ENCODE measurements at regions not wholly inside any gene's neighbourhood (a gene's known extent, or its start where the extent isn't known, plus 50 kb on each side); places are given as distances from the start of the nearest gene placed in this dataset.
"Not testable (repeated sequence)": the region's sequence is repeated elsewhere in the genome, so short reads cannot be mapped to it uniquely, and the experiment has no call there.

DNA sequence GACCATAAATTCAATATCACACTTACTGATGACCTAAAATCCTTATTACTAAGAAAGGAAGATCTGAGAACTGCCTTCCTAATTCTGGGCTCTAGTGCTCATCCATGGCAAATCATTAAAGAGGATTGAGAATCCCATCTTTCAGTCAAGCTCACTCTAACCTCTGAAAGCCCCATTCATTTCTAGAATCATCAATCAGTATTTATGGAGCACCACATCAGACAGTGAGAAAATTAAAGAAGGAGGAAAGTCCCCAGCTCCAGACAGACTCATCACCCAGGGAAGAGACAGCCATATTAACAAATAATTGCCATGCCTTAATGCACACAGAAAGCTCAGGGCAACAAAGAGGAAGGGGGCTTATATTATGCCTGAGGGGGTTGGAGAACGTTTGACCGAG is 256.1 kb upstream of the SOX9 start:
- no peak for DNase-seq (ENCODE audit: low spot score)

DNA sequence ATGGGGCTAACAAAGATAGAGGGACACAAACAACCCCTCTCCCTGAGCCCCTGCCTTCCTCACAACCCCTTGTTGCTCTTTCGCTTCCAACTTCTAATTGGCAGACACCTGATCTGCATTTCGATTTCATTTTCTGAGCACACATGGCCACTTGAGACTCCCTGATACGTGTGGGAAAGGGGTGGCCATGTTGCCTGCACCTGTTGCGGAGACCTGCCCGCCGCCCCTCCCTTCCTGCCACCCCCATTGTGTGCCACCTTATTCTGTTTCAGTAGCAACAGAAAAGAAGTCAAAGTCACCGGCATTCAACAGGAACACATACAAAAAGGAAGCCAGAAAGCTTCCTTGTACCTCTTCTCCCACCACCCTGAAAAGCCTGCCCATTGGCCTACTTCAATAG is 254.7 kb upstream of the SOX9 start:
- no peak for DNase-seq (ENCODE audit: low spot score)

DNA sequence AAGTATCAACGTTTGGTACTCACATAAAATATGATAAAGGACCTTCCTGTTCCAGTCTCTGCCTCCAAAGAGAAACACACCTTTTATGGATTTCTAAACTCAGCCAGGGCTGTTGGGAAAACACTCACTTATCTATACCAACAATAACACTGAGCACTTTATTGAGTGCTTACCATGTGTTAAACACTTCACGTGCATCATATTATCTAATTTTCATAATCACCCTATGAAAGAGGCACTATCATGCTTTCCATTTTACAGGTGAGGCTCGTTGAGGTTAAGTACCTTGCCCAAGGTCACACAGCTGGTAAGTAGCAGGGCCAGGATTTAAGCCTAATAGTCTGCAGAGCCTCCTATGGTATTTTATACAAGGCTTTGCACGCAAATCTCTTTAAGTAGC is 251.5 kb upstream of the SOX9 start:
- DNase-seq (ENCODE audit: low spot score): no peak

DNA sequence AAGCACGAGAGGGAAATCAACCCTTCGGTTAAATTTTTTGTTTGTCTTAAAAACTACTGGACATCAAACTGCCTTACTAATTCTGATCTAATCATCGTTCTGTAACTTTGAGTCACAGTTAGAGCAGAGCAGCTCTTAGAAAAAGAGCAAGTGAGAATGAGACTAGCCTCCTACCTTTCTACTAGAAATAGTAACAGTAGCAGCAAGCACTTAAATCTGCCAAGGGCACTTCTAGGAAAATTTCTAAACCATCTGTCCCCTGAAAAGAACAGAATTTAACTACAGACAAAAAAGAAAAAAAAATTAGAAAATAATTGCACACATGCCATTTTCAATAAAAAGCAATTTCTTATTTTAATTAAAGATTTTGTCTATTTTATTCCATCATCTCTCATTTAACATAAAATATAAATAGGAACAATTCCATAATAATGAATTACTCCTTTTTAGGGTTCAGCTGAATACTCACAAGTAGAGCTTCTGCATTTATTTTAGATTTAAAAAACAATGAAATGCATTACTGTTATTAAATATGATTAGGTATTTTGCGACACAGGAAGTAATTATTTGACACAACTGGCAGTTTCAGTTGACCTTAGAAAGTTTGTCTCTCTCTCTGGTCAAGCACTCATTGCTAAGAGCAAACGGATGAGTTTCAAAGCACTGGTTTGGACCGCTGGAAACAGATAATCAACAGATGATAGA is 250.8 kb upstream of the SOX9 start:
- DNase-seq (ENCODE audit: low spot score): no peak

DNA sequence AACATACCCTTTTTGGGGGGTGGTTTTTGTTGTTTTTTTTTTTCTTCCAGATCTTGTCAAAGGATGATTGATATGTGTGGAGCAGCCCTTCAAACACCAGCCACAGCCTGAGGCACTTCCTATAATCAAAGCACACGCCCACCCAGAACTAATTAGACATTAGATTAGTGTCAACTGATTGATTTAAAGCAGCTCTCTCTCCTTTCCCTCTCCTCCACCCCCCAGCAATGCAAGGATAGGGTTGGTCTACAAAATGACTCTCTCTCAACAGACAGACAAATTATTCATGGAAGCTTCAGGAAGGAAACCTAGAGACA is 250.3 kb upstream of the SOX9 start:
- no peak for DNase-seq (ENCODE audit: low spot score)

DNA sequence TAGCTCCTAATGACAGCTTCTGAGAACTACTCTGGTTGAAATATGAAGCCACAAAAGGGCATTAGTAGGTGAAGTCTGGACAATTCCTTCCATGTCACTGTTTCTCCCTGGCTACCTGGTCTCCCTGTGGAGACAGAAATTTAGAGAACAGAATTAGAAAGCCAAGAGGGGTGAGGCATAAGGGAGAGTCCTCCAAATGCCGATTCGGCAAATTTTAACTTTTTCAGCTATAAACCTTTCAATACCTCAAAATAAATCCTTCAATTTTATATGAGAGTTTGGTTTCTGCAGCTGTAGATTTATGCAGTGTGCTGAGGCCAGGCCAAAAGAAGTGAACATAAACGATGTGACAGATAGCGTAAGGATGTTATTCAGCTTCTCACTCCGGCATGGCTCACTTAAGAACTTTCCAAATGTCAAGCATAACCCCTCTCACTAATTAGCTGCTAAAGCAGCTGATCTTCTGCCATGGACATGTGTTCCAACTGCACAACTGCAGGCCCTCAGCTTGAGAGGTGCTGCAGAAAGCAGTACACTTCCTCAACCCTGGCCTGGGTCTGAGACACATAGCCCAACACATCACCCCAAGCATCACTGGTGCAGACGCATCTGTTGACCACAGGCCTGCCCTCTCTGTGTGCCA is 247.9 kb upstream of the SOX9 start:
- DNase-seq (ENCODE audit: low spot score): no peak

DNA sequence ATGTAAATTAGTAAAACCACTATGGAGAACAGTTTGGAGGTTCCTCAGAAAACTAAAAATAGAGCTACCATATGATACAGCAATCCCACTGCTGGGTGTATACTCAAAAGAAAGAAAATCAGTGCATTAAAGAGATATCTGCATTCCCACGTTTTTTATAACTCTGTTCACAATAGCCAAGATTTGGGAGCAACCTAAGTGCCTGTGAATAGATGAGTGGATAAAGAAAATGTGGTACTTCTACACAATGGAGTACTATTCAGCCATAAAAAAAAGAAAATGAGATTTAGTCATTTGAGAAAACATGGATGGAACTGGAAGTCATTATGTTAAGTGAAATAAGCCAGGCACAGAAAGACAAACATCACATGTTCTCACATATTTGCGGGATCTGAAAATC is 246.0 kb upstream of the SOX9 start:
- DNase-seq (ENCODE audit: low spot score): not testable (repeated sequence)

DNA sequence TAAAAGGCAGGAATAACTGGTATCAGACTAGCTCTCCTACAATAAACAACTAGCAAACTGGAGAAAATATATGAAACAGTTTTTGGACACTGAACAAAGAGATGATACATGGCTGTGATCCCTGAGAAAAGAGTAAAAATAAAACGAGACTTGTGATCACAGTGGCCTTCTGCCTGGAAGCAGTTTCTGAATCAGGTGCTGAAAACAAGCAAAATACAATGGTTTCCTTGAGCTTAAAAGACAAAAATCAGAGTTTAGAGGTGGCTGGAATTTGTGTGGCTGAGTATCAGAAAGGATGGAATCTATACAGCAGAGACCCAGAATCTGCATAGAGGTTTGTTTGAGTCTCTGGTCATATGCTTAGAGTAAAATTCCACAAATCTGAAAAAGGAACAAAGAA is 242.5 kb upstream of the SOX9 start:
- DNase-seq (ENCODE audit: low spot score): no peak

DNA sequence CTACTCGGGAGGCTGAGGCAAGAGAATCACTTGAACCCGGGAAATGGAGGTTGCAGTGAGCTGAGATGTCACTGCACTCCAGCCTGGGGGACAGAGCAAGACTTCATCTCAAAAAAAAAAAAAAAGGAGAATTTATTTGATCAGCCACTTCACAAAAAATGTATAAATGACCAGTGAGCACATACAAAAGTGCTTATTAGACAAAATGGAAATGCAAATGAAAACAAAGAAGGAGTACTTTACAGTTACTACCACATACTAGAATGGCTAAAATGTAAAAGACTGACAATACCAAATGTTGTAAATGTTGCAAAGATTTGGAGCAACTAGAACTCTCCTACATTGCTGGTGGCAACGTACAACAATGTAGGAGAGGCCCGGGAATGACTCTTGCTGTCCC is 241.8 kb upstream of the SOX9 start:
- no peak for DNase-seq (ENCODE audit: low spot score)

DNA sequence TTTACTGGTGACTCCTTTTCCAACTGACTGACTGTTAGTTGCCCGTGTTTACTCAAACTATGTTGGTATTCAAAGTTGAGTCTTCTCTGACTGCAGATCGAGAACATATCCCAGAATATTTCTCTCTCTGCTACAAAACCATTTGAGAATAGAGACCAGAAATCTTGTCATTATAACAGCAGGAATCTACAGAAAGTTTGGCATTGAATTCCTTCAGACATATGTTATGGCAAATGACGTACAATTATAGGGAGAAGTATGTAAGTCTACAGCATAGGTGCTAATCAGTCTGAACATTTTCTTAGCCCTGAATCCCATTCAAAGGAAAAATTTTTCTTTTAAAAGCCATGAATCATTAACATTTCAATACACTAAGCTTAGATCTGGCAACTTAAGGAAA is 239.8 kb upstream of the SOX9 start:
- DNase-seq (ENCODE audit: low spot score): no peak

DNA sequence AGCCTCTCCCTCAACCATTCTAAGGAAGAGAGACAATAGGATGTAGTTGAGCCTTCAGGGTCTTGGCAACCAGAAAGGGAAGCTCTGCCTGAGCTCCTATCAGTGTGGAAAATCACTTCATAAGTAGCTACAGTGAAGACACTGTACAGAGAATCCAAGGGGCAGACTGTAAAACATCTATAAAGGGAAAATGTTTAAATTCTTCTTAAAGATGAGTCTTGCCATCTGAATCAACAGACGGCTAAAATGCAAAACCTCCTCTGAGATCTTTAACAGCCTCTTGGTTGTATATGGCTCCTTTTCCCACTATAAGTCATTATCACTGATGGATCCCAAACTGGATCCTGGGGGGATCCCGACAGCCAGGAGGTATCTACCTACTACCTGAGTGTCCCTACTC is 239.2 kb upstream of the SOX9 start:
- DNase-seq (ENCODE audit: low spot score): no peak

DNA sequence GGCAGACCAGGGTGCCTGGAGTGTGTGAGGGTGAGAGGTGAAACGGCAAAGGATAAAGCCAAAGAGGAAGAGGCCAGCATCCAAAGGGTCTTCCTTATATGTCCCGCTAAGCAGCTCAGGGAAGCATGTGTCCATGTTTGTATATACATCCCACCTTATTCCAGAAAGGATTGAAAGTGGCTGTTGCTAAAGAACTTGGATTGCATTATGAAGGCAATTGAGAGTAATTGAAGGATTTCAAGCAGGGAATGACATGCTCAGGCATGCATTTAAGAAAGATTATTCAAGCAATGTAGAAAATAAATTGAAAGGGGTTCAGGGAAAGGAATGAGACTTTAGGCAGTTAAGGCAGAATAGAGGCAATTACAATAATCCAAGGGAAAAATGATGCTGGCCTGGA is 237.6 kb upstream of the SOX9 start:
- no peak for DNase-seq (ENCODE audit: low spot score)

DNA sequence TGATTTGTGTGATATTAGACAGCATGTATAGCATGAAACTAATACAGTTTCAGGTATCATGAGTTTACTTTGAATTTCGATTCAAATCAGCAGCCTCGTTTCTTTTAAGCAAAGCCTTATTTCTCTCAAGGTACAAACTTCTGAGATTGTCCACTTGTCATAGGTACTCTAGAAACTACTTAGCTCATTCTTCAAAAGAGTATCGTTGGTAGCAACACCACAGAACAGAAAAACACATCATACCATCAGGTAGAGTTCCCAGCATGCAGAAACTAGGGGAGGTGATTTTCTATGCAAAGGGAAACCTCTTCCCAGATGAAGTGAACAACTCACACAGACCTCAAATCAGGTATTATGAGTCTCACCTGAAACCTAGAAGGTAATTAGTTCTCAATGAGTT is 237.0 kb upstream of the SOX9 start:
- no peak for DNase-seq (ENCODE audit: low spot score)

DNA sequence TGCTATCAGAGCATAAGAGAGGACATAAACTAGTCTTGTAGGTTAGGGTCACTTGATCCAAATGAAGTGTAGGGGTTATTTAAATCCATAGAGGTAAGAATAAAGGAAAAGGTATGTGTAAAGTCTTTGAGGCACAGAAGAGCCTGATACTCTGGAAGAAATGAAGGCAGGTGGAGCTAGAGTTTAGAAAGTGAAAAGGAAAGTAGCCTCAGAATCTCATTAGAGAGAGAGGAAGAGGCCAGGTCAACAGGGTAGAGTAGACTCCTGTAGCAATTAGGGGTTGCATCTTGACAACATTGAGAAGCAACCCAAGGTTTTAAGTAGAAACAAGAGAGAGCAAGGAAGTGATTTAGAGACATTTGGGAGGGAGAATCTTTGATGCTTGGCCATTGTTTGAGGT is 235.2 kb upstream of the SOX9 start:
- DNase-seq (ENCODE audit: low spot score): no peak

DNA sequence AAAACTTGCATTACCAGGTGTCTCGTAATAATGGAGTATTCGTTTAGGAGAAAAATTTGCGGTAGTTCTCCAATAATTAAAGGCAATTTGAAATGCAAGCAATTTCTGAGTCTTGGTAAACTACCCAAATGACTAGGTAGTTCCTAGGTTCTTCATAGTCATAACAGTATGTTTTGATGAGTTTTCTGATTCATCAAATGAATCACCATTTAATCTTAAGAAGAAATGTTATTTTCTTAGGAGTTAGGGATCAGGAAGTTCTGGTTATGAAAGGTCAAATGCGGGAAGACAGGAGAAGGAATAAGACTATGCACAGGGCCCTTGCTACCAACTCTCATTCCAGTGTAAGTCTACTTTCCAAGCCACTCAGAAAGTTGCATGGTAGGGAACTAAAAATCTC is 221.5 kb upstream of the SOX9 start:
- DNase-seq (ENCODE audit: low spot score): no peak

DNA sequence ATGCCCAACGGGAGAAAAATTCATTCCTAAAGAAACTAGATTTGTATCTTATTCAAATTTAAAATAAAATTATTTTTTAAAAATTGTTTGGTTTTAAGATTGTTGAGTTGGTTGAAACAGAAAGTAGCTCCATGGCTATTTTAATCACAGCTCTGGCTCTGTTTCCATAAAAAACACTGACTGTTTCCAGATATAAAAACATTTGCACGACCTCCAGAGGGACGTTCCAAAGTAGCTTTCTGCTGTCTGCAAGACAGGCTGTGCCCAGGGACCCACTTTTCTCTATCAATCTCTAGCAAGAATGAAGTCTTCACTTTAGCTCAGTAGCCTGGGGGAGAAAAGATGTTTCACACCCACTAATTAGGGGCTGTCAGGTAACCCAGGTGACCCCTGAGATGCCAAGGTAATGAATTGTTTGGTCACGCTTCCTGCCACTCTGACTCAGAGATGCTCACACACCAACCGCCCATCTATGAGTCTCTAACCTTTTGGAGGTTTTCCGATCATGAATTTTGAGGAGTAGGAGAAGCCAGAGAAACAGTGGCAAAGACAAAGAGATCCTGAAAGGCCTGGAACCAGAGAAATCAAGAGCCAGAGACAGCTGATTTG is 220.1 kb upstream of the SOX9 start:
- DNase-seq (ENCODE audit: low spot score): no peak

DNA sequence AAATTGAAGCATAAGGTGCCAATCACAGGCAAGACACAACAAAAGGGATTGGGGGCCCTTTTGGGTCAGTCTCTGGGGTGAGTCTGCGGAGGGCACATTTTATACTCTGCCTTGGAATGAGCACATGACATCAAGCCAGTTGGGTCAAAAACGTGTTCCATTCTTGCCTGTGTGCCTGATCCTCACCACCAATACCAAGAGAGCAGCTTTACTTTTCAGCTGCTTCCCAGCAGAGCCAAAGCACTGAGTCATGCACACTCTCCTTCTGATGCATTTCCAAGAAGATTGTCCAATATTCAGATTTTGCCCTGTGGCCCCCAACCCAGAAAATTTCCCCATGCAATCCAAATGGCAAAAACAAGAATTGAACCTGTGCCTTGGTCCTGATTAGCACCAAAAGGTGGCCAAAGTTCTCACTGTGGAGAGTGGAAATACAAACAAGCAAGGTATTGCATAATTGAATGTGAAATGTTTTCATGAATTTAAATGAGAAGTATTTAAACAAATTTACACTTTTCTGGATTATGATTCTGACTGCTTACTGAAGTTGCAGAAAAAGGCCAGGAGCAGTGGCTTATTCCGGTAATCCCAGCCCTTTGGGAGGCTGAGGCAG is 217.8 kb upstream of the SOX9 start:
- DNase-seq (ENCODE audit: low spot score): no peak

DNA sequence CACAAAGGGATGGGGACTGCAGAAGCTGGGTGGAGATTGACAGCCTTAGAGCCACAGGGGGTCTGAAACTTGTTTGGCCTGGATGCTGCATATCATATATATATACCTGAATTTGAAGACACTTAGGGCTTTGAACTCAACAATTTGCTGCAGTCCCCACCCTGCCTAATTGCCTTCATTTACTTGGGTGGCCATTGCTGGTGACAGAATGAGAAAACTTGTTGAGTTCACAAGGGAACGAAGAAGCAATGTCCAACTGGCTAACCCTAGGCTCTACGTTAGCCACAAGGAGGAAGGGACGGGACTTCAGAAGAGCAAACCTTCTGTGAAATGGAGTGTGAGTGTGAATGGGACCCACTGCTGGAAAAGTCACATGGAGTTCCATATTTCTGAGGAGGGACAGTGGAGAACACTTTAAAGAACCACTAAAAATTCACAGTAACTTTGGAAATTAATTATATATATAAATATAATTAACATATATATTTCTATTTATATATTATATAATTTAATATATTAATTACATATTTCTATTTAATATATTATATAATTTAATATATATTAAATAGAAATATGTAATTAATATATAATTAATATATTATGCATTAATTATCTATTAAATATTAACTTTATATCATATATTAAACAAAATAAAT is 215.3 kb upstream of the SOX9 start:
- no peak for DNase-seq (ENCODE audit: low spot score)

DNA sequence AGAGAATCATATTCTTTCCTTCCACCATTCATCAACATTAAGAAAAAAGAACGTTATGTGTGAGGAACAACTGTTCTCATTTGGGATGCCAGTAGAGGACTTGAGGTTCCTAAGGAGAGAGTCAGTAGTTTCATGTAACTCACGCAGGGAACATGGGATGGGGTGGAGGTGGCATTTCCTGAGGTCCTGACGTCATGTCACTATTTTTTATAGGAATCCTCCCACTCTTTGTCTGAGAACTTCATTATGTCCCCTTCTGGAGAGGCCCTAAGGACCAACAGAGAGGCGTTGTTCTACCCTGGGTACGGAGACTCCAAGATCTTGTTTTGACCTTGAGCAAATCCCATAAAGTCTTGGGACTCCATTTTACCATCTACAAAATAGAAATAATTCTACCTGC is 211.7 kb upstream of the SOX9 start:
- DNase-seq (ENCODE audit: low spot score): no peak

DNA sequence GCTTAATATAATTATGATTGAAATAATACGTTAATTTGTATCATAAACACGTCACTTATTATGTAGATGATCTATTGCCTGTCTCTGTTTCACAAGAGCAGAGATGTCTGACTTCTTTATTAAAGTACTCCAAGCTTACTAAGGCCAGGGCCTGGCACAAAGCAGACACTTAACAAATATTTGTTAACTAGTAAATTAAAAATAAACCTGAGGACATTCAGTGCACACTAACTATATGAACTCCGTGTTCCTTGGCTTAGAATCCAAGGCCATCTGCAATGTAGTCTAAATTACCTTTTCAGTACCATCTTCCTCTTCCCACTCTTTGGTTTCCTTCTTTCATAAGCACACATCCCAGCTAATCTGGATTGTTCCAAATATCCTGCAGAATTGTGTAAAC is 210.8 kb upstream of the SOX9 start:
- DNase-seq (ENCODE audit: low spot score): no peak

DNA sequence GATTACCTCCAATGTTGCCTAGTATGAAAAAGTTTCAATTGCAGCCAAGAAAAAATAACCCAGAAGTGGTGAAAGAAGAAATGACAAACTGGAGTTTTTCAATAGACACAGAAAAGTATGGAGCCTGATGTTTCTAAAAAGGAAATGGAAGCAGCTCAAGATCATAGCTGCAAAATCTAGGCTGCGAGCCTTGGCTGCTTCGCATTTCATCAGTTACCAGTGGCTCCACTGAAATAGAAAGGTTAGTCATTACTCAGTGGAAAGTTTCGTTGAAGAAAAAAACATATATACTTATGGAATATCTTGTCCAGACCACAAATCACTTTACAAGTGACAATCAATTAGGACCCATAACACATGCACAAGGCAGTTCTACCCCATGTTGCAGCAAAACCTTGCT is 206.8 kb upstream of the SOX9 start:
- DNase-seq (ENCODE audit: low spot score): no peak

DNA sequence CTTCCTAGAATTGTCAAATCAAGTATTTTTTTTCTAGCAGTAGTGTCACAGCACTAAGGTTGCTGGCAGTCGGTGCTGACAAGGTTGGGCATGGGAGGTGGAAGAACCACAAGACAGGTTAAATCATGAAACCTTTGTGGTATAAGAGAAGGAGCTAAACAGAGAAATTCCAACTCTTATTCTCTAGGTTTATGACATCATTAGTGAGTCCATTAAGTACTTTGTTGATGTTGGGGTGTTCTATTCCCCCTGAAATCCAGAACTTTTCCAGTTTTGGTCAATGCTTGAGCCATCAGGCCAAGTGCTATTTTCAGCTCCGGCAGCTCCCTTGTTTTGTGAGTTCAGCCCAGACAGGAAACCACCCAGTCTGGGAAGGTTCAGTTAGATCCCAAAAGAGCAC is 206.0 kb upstream of the SOX9 start:
- no peak for DNase-seq (ENCODE audit: low spot score)

DNA sequence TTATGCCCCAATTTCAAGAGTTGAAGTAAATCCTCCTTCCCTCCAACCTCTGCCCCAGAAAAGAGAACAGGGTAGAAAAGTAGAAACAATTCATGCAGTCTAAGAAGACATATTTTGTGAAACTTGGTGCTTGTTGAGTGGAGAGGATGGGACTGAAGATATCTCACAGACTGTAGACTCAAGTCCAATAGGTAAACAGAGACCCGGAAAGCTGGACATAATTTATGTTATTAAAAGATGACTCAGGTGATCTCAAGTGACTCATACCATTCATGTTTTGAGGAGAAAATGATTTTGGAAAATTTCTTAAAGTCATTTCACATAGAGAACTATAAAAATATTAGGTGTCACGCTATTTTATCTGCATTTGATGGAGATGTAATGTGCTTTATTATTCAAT is 203.1 kb upstream of the SOX9 start:
- DNase-seq (ENCODE audit: low spot score): no peak
